22Rv1 (cell line): ENCODE measurements at regions not wholly inside any gene's neighbourhood (a gene's known extent, or its start where the extent isn't known, plus 50 kb on each side); places are given as distances from the start of the nearest gene placed in this dataset.

Source experiments
- H3K27ac ChIP-seq: fragments of 450-650 bp; 2 replicates; pipeline ENCODE4 v1.5.1; 2017
- ZFX ChIP-seq: fragments of 450-650 bp; IDR thresholded peaks from 2 replicates; pipeline ENCODE4 v1.6.1; 2017; ENCODE audit warnings: antibody characterized with exemption, borderline replicate concordance
- TF ChIP-seq, protein P1 (sequence below): fragments of 450-650 bp; IDR thresholded peaks from 2 replicates; pipeline ENCODE4 v1.5.1; 2017; ENCODE audit warnings: mild to moderate bottlenecking

DNA sequence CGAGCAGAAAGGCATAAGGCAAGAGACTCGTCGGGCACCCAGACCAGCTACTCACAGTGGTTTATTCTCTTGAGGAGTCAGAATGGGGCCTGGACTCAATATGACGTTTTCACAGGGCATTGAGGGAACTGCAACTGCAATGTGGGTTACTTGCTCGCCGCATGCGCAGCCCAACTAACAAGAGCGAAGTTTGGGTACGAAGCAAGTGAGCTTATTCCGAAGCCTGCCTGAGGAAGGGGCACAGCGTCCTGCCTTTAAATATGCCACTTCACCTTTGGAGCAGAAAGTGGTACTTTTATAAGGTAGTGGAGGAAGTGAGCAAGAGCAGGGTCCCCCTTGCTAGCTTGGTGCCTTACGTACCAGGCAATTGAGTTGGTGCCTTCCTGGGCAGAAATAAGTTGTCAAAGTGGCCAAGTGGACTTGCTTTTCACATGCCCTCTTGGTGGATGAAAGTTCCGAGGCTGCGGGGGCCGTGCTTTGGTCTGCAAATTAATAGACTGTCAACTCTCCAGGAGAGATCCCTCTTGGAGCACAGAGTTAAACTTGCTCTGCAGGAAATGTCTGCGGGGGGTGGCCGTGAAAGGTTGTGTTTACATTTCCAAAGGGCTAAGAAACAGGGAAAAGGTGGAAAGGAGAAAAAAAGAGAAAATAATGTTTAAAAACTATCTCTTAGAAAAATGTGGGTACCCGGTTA is 480.4 kb downstream of the TRIML1 start:
- TF ChIP-seq ZFX, result no peak
- TF ChIP-seq, protein P1, sequence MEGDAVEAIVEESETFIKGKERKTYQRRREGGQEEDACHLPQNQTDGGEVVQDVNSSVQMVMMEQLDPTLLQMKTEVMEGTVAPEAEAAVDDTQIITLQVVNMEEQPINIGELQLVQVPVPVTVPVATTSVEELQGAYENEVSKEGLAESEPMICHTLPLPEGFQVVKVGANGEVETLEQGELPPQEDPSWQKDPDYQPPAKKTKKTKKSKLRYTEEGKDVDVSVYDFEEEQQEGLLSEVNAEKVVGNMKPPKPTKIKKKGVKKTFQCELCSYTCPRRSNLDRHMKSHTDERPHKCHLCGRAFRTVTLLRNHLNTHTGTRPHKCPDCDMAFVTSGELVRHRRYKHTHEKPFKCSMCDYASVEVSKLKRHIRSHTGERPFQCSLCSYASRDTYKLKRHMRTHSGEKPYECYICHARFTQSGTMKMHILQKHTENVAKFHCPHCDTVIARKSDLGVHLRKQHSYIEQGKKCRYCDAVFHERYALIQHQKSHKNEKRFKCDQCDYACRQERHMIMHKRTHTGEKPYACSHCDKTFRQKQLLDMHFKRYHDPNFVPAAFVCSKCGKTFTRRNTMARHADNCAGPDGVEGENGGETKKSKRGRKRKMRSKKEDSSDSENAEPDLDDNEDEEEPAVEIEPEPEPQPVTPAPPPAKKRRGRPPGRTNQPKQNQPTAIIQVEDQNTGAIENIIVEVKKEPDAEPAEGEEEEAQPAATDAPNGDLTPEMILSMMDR, result no peak
- H3K27ac ChIP-seq, result no peak overlapping the region

DNA sequence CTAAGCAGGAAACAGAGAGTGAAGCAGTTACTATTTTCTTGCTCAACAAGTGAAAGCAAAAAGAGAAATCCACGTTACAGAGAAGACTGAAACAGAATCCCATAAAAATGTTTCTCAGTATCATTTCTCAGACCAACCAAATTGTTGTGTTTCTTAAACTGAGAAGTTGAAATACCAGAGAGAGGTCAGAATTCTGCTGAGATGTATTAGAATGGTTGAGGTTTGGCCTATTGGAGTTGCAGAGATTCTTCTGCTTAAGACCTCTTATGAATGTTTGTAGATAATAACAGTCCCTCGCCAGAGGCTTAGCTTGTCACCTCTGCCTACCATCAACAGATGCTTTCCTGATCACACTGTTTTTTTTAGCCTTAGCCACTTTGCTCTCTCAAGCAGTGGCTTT is 481.4 kb downstream of the TRIML1 start:
- TF ChIP-seq ZFX, result no peak
- TF ChIP-seq, protein P1, result no peak
- no peak overlapping the region for H3K27ac ChIP-seq

DNA sequence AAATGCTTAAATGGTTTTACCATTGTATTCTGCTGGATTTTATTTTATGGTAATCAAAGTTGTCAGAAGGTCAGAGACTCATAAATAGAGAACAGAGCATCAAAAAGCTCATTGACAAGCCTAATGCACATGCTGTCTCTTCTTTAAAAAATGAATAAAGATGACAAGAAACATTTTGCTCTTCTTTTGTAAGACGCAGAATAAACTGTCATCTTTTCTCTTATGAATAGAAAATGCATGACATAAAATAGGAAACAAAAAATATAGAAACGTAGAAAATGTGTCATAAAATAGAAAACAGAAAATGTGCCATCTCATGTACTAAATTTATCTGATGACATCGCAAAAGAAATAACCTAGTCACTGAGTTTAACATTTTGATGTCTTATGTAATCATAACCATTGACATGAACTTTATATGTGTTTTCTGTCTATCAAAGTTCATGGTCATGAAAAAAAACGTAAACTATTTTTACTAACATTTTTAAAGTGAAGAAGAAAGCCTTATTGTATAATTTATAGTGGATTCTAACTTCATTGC is 484.1 kb downstream of the TRIML1 start:
- no peak for TF ChIP-seq ZFX
- TF ChIP-seq, protein P1, result no peak
- no peak overlapping the region for H3K27ac ChIP-seq

DNA sequence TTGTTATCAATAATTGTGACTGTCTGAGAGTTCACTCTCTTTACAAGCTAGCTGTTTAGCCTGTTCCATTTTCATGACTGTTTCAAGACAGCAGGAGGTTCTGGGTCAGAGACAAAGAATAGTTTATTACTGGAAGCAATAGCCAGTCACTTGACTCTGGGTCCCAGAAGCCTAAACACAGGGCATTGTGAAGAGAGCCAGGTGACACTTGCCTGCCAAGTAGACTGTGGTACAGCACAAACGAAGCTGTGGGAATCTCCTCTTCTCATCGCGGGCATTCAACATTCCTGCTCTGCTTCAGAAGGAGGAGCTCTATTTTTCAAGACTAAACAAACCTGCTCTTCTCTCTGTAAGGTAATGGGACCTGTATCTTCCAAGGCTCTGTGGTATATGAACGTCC is 485.1 kb downstream of the TRIML1 start:
- no peak overlapping the region for H3K27ac ChIP-seq
- no peak for TF ChIP-seq ZFX
- TF ChIP-seq, protein P1, result no peak

DNA sequence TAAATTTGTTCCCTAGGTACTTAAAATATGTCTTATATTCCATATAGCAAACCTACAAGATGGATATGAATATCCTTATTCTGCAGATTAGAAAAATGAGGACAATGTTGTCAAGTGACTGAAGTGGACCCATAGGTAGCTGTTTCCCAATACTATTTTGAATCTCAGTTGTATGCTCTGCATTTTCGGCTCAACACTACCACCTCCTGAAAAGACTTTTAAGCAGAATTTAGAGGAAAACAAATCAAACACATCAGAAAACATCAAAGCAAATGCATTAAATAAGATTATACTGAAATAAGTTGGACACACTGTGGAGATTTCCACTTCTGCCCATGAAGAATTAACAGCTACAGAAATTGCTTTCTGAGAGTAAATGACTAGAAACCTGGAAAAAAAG is 488.7 kb downstream of the TRIML1 start:
- TF ChIP-seq ZFX, result no peak
- TF ChIP-seq, protein P1, result no peak
- no peak overlapping the region for H3K27ac ChIP-seq

DNA sequence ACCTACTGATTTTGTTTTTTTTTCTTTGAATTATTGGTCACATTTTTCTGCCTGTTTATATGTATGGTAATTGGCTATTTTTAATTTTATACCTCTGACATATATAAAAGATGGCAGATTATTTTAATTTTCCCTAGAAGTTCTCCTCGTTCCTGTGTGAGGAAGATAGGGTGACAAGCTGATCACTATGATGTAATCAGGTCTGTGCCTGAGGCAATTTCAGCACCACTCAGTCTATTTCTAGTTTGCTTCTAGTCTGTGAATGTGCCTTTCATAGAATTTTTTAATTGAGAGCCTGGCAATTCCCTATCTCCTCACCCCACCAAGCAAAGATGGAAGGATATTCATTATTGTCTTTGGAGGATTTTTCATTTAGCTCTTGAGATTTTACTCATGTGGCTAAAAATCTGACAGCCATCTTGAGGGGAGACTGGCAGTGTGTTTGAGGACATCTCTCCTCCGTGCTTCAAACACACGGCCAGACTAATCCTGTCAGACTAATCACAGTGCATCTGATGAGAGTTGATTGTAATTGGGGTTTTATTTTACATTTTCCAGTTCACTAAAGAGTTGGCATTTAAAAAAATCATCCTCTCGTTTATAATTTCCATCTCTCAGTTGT is 500.3 kb downstream of the TRIML1 start:
- H3K27ac ChIP-seq, result no peak overlapping the region
- TF ChIP-seq ZFX, result no peak
- TF ChIP-seq, protein P1, result no peak

DNA sequence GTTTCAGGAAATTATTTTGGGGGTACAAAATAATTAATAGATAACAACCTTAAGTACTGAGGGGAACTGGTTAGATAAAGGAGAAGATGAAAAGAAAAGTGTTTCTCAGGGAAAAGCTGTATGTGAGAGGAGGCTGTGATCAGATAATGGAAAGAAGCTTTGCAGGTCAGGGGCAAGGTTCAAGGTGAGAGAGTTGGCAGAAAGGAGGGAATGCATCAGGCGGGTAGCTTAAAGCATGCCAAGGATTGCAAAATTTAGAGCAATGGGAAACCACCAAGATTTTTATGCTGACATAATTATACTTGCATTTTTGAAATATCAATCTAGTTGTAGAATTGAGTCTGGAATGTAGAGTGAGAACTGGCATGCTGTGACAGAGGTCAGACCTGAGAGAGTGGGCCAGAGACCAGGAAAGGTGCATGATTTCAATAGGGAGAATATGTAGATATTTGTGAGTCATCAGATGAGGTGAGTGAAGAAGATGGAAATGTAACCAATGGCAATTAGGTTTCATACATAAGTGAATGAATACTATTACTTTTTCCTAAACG is 508.7 kb downstream of the TRIML1 start:
- H3K27ac ChIP-seq, result no peak overlapping the region
- no peak for TF ChIP-seq ZFX
- TF ChIP-seq, protein P1, result no peak
